BJ (cell line): ENCODE measurements at regions not wholly inside any gene's neighbourhood (a gene's known extent, or its start where the extent isn't known, plus 50 kb on each side); places are given as distances from the start of the nearest gene placed in this dataset.

Source experiments
- CTCF ChIA-PET: fragments of 350-600 bp; formaldehyde crosslinking; extraction: SDS; loops from one replicate; lab custom pipeline; 2021; ENCODE audit warnings: antibody characterized with exemption, inconsistent platforms; lab: Yijun Ruan, JAX
- POLR2A ChIA-PET: fragments of 300-600 bp; sonication (Branson Sonifier 250); formaldehyde crosslinking; extraction: SDS; loops from one replicate; lab custom pipeline; 2021; ENCODE audit warnings: antibody characterized with exemption; lab: Charles Lee
- DNase-seq: peaks from one replicate; pipeline ENCODE4 v3.0.0-alpha.2; 2011; ENCODE audit warnings: low read depth
- H3K27me3 ChIP-seq: 2 replicates; pipeline ENCODE4 v1.6.0; 2011; ENCODE audit warnings: low read length; ENCODE audit not compliant: control insufficient read depth, insufficient read depth
- H3K36me3 ChIP-seq: 2 replicates; pipeline ENCODE4 v1.5.1; 2011; ENCODE audit warnings: low read length; ENCODE audit not compliant: control insufficient read depth, insufficient read depth
- H3K4me3 ChIP-seq: 2 replicates; pipeline ENCODE4 v1.5.1; 2011; ENCODE audit warnings: low read depth, mild to moderate bottlenecking, control low read depth, low read length
- CTCF ChIP-seq: IDR thresholded peaks from 2 replicates; pipeline ENCODE4 v1.5.1; 2011; ENCODE audit warnings: low read depth, mild to moderate bottlenecking, control low read depth, inconsistent platforms, low read length, moderate library complexity; ENCODE audit not compliant: insufficient read depth

DNA sequence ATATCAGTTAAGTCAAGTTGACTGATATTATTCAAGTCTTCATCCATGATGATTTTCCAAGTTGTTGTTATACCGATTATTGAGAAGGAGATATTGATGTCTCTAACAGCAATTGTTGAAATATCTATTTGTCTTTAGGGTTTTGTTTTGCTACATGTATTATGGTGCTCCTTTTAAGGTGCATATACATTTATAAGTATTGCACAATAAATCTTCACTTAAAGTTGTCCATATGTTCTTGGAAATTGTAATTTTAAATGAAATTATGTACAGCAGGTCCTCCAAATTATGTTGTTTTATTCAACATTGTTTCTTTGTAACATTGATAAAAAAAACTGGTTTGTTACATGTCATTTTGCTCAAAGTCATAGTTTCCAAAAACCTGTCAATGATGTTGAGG lies 650.7 kb upstream of the CITED2 start:
- H3K36me3 ChIP-seq = no peaks in the 10 kb centered on the region
- ChIA-PET CTCF (no interaction called here), POLR2A (no interaction called here)
- no peak overlapping the region for H3K4me3 ChIP-seq
- H3K27me3 ChIP-seq = no peaks in the 10 kb centered on the region
- no peak for TF ChIP-seq CTCF
- DNase-seq = no peak

- ChIA-PET POLR2A (no interaction called here), CTCF (no interaction called here)
- no peaks in the 10 kb centered on the region for H3K36me3 ChIP-seq
- TF ChIP-seq CTCF = no peak
- H3K4me3 ChIP-seq = no peak overlapping the region
- no peaks in the 10 kb centered on the region for H3K27me3 ChIP-seq
- DNase-seq = no peak
Observed at GRCh38 chr6:140020207-140020791, 645.9 kb upstream of the CITED2 start.

DNA sequence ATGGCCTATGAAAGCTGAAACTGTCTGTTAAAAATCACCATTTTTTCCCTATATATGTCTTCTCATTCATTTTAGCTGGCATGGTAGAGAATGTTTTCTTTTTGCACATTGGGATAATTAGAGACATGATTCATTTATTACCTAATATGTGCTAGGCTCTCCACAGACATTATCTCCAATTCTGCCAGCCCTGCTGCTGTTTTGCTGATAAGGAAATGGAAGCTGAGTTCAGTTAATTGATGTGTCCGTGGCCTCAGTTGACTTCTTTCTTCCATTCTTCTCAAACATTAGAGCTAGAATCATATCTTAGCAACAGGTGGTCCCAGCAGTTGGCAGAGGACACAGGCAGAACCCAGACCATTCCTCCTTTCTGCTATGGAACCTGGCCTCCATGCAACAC lies 644.1 kb upstream of the CITED2 start:
- TF ChIP-seq CTCF = no peak
- Histone ChIP-seq H3K36me3 (no peaks in the 10 kb centered on the region), H3K27me3 (no peaks in the 10 kb centered on the region), H3K4me3 (no peak overlapping the region)
- no peak for DNase-seq
- ChIA-PET CTCF (no interaction called here), POLR2A (no interaction called here)

GRCh38 chr6:140017470-140017869 lies 643.0 kb upstream of the CITED2 start:
- H3K27me3 ChIP-seq = no peaks in the 10 kb centered on the region
- no peaks in the 10 kb centered on the region for H3K36me3 ChIP-seq
- no peak for DNase-seq
- TF ChIP-seq CTCF = no peak
- POLR2A ChIA-PET = no interaction called here
- CTCF ChIA-PET = no interaction called here
- H3K4me3 ChIP-seq = no peak overlapping the region

GRCh38 chr6:140012150-140012549 lies 637.7 kb upstream of the CITED2 start:
- no peaks in the 10 kb centered on the region for H3K36me3 ChIP-seq
- TF ChIP-seq CTCF = no peak
- no peak overlapping the region for H3K4me3 ChIP-seq
- no peaks in the 10 kb centered on the region for H3K27me3 ChIP-seq
- ChIA-PET CTCF (no interaction called here), POLR2A (no interaction called here)
- DNase-seq = no peak
